ENCODE measurements at regions not wholly inside any gene's neighbourhood (a gene's known extent, or its start where the extent isn't known, plus 50 kb on each side); places are given as distances from the start of the nearest gene placed in this dataset.

- no peak for DNase-seq (ENCODE audit: low read depth in 1 of 2, low spot score in 1 of 2)
- no peaks in the 10 kb centered on the region for H3K27me3 ChIP-seq (ENCODE audit: insufficient read depth, poor library complexity, severe bottlenecking)
- TF ChIP-seq SPI1 (IDR thresholded peaks at IDR 0.05; ENCODE audit: borderline replicate concordance, low read depth) (no peak), POLR2AphosphoS5 (IDR thresholded peaks at IDR 0.05; ENCODE audit: low read depth) (no peak), REST (IDR thresholded peaks at IDR 0.05; ENCODE audit: insufficient replicate concordance, low read depth) (no peak), GABPA (IDR thresholded peaks at IDR 0.05; ENCODE audit: low read depth) (no peak), CTCF (IDR thresholded peaks at IDR 0.05; ENCODE audit: insufficient read depth, low read length) (no peak)
- no peak overlapping the region for H3K4me3 ChIP-seq (replicated peaks; ENCODE audit: insufficient read depth, low read length)
- no peak overlapping the region for H3K27ac ChIP-seq (replicated peaks)
These were observed 233.9 kb downstream of the RFPL4B start for GRCh38 chr6:112581015-112581414.

- DNase-seq (ENCODE audit: low read depth in 1 of 2, low spot score in 1 of 2): no peak
- Histone ChIP-seq H3K4me3 (replicated peaks; ENCODE audit: insufficient read depth, low read length) (no peak overlapping the region), H3K27me3 (ENCODE audit: insufficient read depth, poor library complexity, severe bottlenecking) (no peaks in the 10 kb centered on the region), H3K27ac (replicated peaks) (no peak overlapping the region)
- TF ChIP-seq CTCF (IDR thresholded peaks at IDR 0.05; ENCODE audit: insufficient read depth, low read length): no peak
- no peak for TF ChIP-seq REST (IDR thresholded peaks at IDR 0.05; ENCODE audit: insufficient replicate concordance, low read depth)
- TF ChIP-seq POLR2AphosphoS5 (IDR thresholded peaks at IDR 0.05; ENCODE audit: low read depth): no peak
- no peak for TF ChIP-seq SPI1 (IDR thresholded peaks at IDR 0.05; ENCODE audit: borderline replicate concordance, low read depth)
- no peak for TF ChIP-seq GABPA (IDR thresholded peaks at IDR 0.05; ENCODE audit: low read depth)
These were observed 243.2 kb downstream of the RFPL4B start for GRCh38 chr6:112590326-112590725.

- no peaks in the 10 kb centered on the region for H3K27me3 ChIP-seq (ENCODE audit: insufficient read depth, poor library complexity, severe bottlenecking)
- no peak overlapping the region for H3K4me3 ChIP-seq (replicated peaks; ENCODE audit: insufficient read depth, low read length)
- TF ChIP-seq POLR2AphosphoS5 (IDR thresholded peaks at IDR 0.05; ENCODE audit: low read depth): no peak
- DNase-seq (ENCODE audit: low read depth in 1 of 2, low spot score in 1 of 2): no peak
- no peak overlapping the region for H3K27ac ChIP-seq (replicated peaks)
These were observed 244.2 kb downstream of the RFPL4B start for GRCh38 chr6:112591329-112591728.

GRCh38 chr6:112592159-112592558 is 245.0 kb downstream of the RFPL4B start:
- H3K4me3 ChIP-seq (replicated peaks; ENCODE audit: insufficient read depth, low read length): no peak overlapping the region
- no peak overlapping the region for H3K27ac ChIP-seq (replicated peaks)
- no peak for TF ChIP-seq POLR2AphosphoS5 (IDR thresholded peaks at IDR 0.05; ENCODE audit: low read depth)
- TF ChIP-seq GABPA (IDR thresholded peaks at IDR 0.05; ENCODE audit: low read depth): no peak
- TF ChIP-seq REST (IDR thresholded peaks at IDR 0.05; ENCODE audit: insufficient replicate concordance, low read depth): no peak
- no peak for TF ChIP-seq CTCF (IDR thresholded peaks at IDR 0.05; ENCODE audit: insufficient read depth, low read length)
- no peak for TF ChIP-seq SPI1 (IDR thresholded peaks at IDR 0.05; ENCODE audit: borderline replicate concordance, low read depth)
- DNase-seq (ENCODE audit: low read depth in 1 of 2, low spot score in 1 of 2): no peak
- H3K27me3 ChIP-seq (ENCODE audit: insufficient read depth, poor library complexity, severe bottlenecking): no peaks in the 10 kb centered on the region
